Stomach (tissue), 4 donors: ENCODE measurements at regions not wholly inside any gene's neighbourhood (a gene's known extent, or its start where the extent isn't known, plus 50 kb on each side); places are given as distances from the start of the nearest gene placed in this dataset.

Source experiments
- POLR2A ChIP-seq, 4 donors: fragments of 450-650 bp; IDR thresholded peaks; one replicate each; pipeline ENCODE4 v1.6.1; 2016; ENCODE audit warnings: antibody characterized with exemption in 4 of 4, control low read depth in 2 of 4, mild to moderate bottlenecking in 1 of 4, moderate library complexity in 1 of 4
- POLR2AphosphoS5 ChIP-seq, 3 donors: sonication (generic); formaldehyde crosslinking; IDR thresholded peaks; one replicate each; pipeline ENCODE4 v1.6.1; 2016; ENCODE audit warnings: antibody characterized with exemption in 3 of 3
- TF ChIP-seq, protein P1 (sequence below), 7 experiments: fragments of 450-650 bp in 4 of 7; fragments of 200-600 bp in 3 of 7; sonication (generic) in 3 of 7; IDR thresholded peaks; one replicate each; pipeline ENCODE4 v1.5.1; 2016 to 2019; ENCODE audit warnings: antibody characterized with exemption in 7 of 7, control low read depth in 2 of 7, mild to moderate bottlenecking in 1 of 7

DNA sequence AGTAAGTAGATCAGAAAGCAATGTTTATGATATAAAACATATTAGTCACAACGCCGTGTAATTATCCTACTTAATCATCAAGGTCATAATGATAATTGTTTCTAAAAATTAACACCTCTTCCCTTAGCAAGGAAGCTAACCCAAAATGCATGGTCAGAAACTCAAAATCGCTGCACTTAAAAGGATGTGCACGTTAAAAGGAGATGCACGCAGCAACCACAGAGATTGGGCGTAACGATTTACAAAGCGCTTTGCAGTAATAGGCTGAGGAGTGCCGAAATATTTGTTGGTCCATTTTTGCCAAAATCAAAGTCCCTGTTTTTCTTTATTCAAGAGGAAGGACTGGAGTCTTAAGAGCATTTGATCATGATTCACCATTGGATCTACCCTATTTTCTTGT is 1077.2 kb downstream of the VRK1 start:
- TF ChIP-seq, protein P1, sequence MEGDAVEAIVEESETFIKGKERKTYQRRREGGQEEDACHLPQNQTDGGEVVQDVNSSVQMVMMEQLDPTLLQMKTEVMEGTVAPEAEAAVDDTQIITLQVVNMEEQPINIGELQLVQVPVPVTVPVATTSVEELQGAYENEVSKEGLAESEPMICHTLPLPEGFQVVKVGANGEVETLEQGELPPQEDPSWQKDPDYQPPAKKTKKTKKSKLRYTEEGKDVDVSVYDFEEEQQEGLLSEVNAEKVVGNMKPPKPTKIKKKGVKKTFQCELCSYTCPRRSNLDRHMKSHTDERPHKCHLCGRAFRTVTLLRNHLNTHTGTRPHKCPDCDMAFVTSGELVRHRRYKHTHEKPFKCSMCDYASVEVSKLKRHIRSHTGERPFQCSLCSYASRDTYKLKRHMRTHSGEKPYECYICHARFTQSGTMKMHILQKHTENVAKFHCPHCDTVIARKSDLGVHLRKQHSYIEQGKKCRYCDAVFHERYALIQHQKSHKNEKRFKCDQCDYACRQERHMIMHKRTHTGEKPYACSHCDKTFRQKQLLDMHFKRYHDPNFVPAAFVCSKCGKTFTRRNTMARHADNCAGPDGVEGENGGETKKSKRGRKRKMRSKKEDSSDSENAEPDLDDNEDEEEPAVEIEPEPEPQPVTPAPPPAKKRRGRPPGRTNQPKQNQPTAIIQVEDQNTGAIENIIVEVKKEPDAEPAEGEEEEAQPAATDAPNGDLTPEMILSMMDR (IDR thresholded peaks at IDR 0.05) = no peak
- no peak for TF ChIP-seq POLR2AphosphoS5 (IDR thresholded peaks at IDR 0.05)
- no peak for TF ChIP-seq POLR2A (IDR thresholded peaks at IDR 0.05)
